Stromal cell of bone marrow (primary cell): ENCODE measurements at regions not wholly inside any gene's neighbourhood (a gene's known extent, or its start where the extent isn't known, plus 50 kb on each side); places are given as distances from the start of the nearest gene placed in this dataset.

Source experiments
- DNase-seq: peaks from one replicate; pipeline ENCODE4 v3.0.0-alpha.2; 2012; ENCODE audit warnings: low read depth

DNA sequence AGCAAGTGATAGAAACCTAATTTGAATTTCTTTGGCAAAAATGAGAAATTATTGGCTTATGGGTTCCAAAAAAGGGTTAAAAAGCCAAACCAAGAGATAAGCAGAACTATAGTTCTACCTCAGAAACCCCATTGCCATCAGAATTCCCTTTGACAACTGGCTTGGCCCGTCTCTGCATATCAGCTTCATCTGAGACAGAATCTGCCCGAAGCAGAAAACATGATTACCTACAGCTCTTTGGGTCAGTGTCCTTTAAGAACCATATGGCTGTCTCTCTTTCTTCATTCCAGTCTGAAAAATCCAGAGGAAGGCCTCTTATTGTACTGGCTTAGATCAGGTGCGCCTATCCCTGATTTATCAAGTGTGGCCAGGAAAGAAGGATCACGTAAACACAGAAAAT is 49.8 kb upstream of the AGPS start:
- DNase-seq = no peak
